Stimulated activated naive CD4-positive, alpha-beta T cell treated with Interleukin-2 at 50 U/mL for 16 hours (primary cell): ENCODE measurements at regions not wholly inside any gene's neighbourhood (a gene's known extent, or its start where the extent isn't known, plus 50 kb on each side); places are given as distances from the start of the nearest gene placed in this dataset.

ENCODE experiments used
- DNase-seq: peaks from one replicate; lab custom pipeline; 2025; lab: John Stamatoyannopoulos, UW

- no peak for DNase-seq
Observed at GRCh38 chr5:6868575-6869215, 155.5 kb downstream of the TENT4A start.

- no peak for DNase-seq
Observed at GRCh38 chr5:6869677-6870076, 156.4 kb downstream of the TENT4A start.

DNA sequence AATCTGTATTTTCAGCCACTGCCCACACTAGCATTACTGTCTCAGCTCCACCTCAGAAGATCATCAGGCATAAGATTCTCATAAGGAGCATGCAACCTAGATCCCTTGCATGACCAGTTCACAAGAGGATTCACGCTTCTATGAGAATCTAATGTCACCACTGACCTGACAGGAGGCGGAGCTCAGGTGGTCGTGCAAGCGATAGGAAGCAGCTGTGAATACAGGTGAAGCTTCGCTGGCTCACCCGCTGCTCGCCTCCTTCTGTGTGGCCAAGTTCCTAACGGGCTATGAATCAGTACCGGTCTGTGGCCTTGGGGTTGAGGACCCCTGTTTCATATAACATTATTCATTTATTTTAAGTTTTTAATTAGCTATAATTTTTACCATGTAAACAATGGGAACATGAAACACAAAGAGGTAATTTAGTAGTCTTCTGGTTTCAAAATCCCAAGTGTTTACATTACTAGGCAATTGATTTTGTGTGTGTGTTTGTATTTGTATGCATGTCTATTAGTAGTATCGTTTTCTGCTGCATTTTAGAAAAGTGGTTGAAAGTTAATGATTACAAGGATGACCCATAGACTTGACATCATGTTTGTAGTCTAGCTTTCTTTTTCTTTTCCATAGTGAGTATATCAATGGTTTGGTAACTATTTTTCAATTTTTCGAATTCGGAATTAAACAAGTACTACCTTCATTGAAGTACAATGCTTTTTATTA lies 159.4 kb downstream of the TENT4A start:
- DNase-seq: no peak

- no peak for DNase-seq
Observed at GRCh38 chr5:6873359-6873758, 160.1 kb downstream of the TENT4A start.

- DNase-seq: no peak
Observed at GRCh38 chr5:6875376-6875775, 162.1 kb downstream of the TENT4A start.

DNA sequence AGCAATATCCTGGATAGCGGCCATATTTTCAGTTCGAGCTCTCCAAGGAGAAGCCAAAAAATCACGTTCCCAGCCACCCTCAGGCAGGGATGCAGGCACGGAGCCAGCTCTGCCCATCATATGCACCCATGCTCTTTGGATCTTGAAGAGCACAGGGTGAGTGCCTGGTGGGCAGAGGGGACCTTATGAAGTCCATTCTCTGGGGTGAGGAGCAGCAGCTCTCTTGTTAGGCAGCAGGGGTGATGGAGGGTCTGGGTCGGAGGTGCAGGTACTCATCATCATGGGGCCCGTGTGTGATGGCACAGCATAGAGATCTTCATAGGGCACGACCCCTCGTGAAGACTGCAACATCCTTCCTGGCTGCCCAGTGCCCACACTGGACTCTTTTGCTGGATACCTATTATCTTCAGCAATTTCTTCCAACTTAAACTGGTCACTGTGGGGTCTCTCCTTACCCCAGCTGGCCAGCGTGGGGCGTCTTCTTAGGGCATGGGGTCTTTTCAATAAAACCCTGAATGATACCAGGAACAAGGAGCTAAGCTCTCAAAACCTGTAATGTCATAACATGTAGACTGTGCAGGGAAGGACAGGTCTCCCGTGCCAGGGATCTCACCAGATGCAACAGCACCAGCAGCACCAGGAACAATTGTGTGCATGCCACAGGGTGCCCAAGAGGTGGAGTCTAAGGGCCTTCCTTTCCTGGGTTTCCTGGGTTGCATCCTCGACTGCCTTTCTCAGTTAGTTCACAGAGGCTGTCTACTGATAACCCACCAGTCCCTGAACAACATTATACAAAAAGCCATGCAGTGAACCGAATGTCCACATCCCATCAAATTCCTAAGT lies 165.0 kb downstream of the TENT4A start:
- no peak for DNase-seq

DNA sequence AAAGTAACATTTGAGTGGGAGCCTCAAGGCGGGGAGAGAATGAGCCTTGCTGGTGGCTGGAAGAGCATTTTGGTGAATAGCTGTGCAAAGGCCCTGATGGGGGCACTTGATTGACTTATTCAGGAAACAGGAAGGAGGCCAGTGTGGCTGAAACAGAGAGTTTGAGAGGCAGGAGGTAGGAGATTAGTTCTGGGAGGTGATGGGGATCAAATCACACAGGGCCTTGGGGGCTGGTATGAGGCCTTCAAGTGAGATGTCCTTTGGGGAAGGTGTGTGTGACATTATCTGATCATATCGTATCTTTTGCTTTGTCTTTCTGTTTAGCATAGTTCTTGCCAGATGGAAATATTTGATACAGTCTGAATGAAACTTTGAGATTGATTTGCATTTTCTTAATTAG lies 172.3 kb downstream of the TENT4A start:
- no peak for DNase-seq

DNA sequence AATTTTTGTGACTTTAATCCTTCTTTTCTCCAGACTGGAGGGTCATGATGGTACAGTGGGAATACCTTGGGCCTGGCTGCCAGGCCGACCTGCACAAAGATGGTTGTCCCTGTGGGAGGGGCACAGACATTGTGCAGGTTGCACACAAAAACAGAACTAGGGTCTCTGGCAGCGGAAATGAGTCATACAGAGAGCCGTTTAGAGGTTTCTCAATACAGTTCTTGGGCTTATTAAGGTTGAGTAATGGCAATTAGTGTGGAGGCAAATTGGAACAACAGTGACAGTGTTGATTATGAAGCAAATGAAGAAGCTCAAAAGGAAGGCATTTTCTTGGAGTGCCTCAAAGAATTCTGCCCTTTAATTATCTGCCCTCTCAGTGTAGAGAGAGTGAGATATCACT lies 173.6 kb downstream of the TENT4A start:
- no peak for DNase-seq

- no peak for DNase-seq
Observed at GRCh38 chr5:6889030-6889429, 175.8 kb downstream of the TENT4A start.

DNA sequence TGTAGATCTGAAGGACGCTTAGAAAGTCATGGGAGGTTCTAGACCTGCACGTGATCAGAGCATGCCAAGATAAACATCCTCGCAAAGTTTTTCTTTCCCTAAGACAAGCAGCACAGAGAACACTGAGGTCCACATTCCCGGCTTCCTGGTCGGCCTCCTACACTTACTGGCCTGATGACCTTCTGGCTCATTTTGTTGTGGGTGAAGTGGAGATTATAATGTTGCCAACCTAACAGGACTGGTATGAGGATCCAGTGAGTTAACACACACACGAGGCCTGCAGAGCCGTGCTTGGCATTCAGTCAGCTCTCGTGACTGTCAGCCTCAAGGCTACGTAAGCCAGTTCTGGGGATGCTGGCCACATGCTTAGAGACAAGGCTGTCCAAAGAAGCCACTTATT lies 186.0 kb downstream of the TENT4A start:
- DNase-seq: no peak

DNA sequence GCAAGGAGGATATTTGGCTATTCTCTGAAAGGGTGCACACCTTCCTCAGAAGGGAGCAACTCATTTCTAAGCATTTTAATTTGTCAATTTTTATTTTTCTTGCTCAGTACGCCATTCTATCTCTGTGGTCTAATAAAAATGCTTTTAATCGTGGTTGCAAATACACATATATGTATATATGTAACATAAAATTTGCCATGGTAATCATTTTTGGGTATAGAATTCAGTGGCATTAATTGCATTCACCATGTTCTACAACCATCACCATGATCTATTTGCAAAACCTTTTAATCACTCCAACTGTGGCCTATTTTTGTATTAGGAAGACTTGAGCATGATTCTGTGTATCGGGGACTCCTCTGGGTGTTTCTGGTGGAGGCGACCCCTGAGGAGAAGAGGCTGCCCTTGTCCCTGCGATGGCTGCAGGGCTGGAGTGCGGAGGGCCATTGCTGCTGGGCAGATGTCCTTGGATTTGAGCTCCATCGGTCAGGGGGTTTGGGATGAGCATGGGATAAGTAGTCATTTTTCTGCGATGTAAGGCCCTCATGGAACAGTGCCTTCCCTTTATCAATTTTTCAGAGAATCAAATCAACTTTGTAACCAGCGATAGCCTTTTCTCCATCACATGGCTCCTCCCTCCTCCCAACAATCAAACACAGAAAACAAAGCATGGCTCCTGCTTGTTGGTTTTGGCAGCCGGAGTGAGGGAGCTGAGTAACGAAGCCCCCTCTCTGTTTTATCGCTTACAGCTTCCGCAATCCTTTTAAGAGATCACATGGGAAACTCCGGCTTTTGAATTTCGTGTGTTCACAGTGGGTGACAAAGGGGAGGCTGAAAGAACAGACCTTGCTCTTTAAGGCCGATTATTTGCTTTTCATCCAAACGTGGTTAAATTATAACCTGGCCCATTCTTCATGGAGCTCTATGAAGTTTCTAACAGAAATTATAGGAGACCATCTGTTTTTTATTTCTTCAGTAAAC lies 187.3 kb downstream of the TENT4A start:
- no peak for DNase-seq

GRCh38 chr5:6902094-6902493 lies 188.9 kb downstream of the TENT4A start:
- no peak for DNase-seq

GRCh38 chr5:6902597-6902996 lies 189.4 kb downstream of the TENT4A start:
- no peak for DNase-seq

DNA sequence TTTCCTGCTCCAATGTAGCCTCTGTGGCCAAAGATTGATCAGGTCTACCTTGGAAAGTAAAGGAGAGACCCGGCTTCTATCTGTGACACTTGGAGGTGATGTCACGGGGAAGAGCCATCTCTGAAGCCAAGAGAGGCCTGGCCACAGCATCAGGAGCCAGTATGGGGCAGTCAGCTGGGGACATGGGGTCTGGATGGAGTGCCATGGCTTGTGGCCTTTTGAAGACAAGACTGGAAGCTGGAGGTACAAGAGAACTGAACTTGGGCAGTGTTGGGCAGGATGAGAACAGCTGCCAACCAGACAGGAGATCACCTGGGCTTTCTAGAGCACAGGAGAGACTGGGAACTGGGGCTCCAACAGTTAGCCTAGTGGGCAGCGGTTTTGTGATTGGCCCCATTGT lies 190.7 kb downstream of the TENT4A start:
- DNase-seq: no peak

DNA sequence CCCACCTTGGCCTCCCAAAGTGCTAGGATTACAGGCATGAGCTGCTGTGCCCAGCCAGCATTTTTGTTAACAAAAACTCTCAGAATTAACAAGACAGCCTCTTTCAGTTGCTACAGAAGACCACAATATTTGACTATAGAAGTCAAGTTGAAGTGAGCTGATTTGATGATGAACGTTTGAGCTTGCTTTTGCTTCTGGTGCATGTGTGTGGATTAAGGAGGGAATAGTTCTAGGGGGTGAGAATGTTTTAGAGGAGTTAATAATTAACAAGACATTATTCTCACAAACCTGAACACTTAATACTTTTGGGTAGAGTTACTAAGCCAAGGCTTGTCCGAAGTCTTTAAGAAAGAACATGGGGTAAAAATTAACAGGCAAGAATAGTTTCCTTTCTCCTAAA lies 191.6 kb downstream of the TENT4A start:
- no peak for DNase-seq

GRCh38 chr5:6905423-6905822 lies 192.2 kb downstream of the TENT4A start:
- no peak for DNase-seq

GRCh38 chr5:6905883-6906282 lies 192.7 kb downstream of the TENT4A start:
- no peak for DNase-seq

- DNase-seq: no peak
Observed at GRCh38 chr5:6907320-6907918, 194.2 kb downstream of the TENT4A start.

- DNase-seq: no peak
Observed at GRCh38 chr5:6909901-6910300, 196.7 kb downstream of the TENT4A start.

- DNase-seq: no peak
Observed at GRCh38 chr5:6910950-6911349, 197.7 kb downstream of the TENT4A start.

- DNase-seq: no peak
Observed at GRCh38 chr5:6914347-6914746, 201.1 kb downstream of the TENT4A start.
